Muscle of back (tissue), 3 donors: ENCODE measurements at regions not wholly inside any gene's neighbourhood (a gene's known extent, or its start where the extent isn't known, plus 50 kb on each side); places are given as distances from the start of the nearest gene placed in this dataset.
A peak's percentile ranks its signal among the peaks of the same experiment; 100 is the strongest.

Source experiments
- DNase-seq, 3 donors: peaks; one replicate each; pipeline versions ENCODE4 v3.0.0 to v3.0.0-alpha.2; 2013

- no peak for DNase-seq
These were observed 219.7 kb upstream of the RPL38 start for GRCh38 chr17:73983621-73984400.

- DNase-seq = no peak
These were observed 218.5 kb upstream of the RPL38 start for GRCh38 chr17:73984941-73985340.

- DNase-seq = no peak
These were observed 217.9 kb upstream of the RPL38 start for GRCh38 chr17:73985466-73986015.

- DNase-seq = no peak
These were observed 216.8 kb upstream of the RPL38 start for GRCh38 chr17:73986641-73987177.

- no peak for DNase-seq
These were observed 216.1 kb upstream of the RPL38 start for GRCh38 chr17:73987395-73987794.

GRCh38 chr17:73987845-73988509 is 215.5 kb upstream of the RPL38 start:
- DNase-seq = no peak

GRCh38 chr17:73989671-73990070 is 213.8 kb upstream of the RPL38 start:
- no peak for DNase-seq

- no peak for DNase-seq
These were observed 213.2 kb upstream of the RPL38 start for GRCh38 chr17:73990290-73990689.

- DNase-seq = no peak
These were observed 212.2 kb upstream of the RPL38 start for GRCh38 chr17:73991260-73991659.

GRCh38 chr17:73994946-73995345 is 208.5 kb upstream of the RPL38 start:
- no peak for DNase-seq

- no peak for DNase-seq
These were observed 206.4 kb upstream of the RPL38 start for GRCh38 chr17:73997059-73997458.

GRCh38 chr17:73998249-73998648 is 205.2 kb upstream of the RPL38 start:
- no peak for DNase-seq

GRCh38 chr17:73998653-73999645 is 204.5 kb upstream of the RPL38 start:
- peak in 1 of 3 donors; percentile 45 for DNase-seq

GRCh38 chr17:74001145-74001544 is 202.3 kb upstream of the RPL38 start:
- DNase-seq = no peak

- DNase-seq = no peak
These were observed 201.2 kb upstream of the RPL38 start for GRCh38 chr17:74002241-74002640.

GRCh38 chr17:74004056-74004455 is 199.4 kb upstream of the RPL38 start:
- DNase-seq = no peak

- DNase-seq = no peak
These were observed 197.7 kb upstream of the RPL38 start for GRCh38 chr17:74005790-74006189.

GRCh38 chr17:74006371-74006770 is 197.1 kb upstream of the RPL38 start:
- DNase-seq = no peak

GRCh38 chr17:74008196-74008595 is 195.3 kb upstream of the RPL38 start:
- DNase-seq = no peak

GRCh38 chr17:74009056-74009625 is 194.3 kb upstream of the RPL38 start:
- no peak for DNase-seq

- no peak for DNase-seq
These were observed 192.6 kb upstream of the RPL38 start for GRCh38 chr17:74010903-74011302.
